HT-29 (cell line): ENCODE measurements at regions not wholly inside any gene's neighbourhood (a gene's known extent, or its start where the extent isn't known, plus 50 kb on each side); places are given as distances from the start of the nearest gene placed in this dataset.
"Not testable (repeated sequence)": the region's sequence is repeated elsewhere in the genome, so short reads cannot be mapped to it uniquely, and the experiment has no call there.

ENCODE experiments used
- DNase-seq: peaks from one replicate; pipeline ENCODE4 v3.0.0-alpha.2; 2015; ENCODE audit warnings: low spot score

- DNase-seq = no peak
Observed at GRCh38 chr16:60810250-60810649, 1226.0 kb downstream of the CDH8 start.

GRCh38 chr16:60792437-60792836 lies 1243.8 kb downstream of the CDH8 start:
- no peak for DNase-seq

GRCh38 chr16:60788631-60789030 lies 1247.6 kb downstream of the CDH8 start:
- no peak for DNase-seq

GRCh38 chr16:60776281-60776680 lies 1260.0 kb downstream of the CDH8 start:
- DNase-seq = no peak

- DNase-seq = no peak
Observed at GRCh38 chr16:60771138-60771537, 1265.1 kb downstream of the CDH8 start.

- DNase-seq = not testable (repeated sequence)
Observed at GRCh38 chr16:60770384-60770783, 1265.9 kb downstream of the CDH8 start.

- no peak for DNase-seq
Observed at GRCh38 chr16:60763869-60764268, 1272.4 kb downstream of the CDH8 start.

- peak; percentile 25 for DNase-seq
Observed at GRCh38 chr16:60755907-60756306, 1280.3 kb downstream of the CDH8 start.

GRCh38 chr16:60748366-60748765 lies 1287.9 kb downstream of the CDH8 start:
- no peak for DNase-seq

GRCh38 chr16:60744198-60744597 lies 1292.0 kb downstream of the CDH8 start:
- no peak for DNase-seq

- DNase-seq = no peak
Observed at GRCh38 chr16:60741810-60742209, 1294.4 kb downstream of the CDH8 start.

- no peak for DNase-seq
Observed at GRCh38 chr16:60739737-60740683, 1296.2 kb downstream of the CDH8 start.

- no peak for DNase-seq
Observed at GRCh38 chr16:60731329-60732050, 1304.7 kb downstream of the CDH8 start.

GRCh38 chr16:60729051-60729450 lies 1307.2 kb downstream of the CDH8 start:
- no peak for DNase-seq

GRCh38 chr16:60727851-60728250 lies 1308.4 kb downstream of the CDH8 start:
- DNase-seq = no peak

- DNase-seq = no peak
Observed at GRCh38 chr16:60720060-60720459, 1316.2 kb downstream of the CDH8 start.

GRCh38 chr16:60717808-60718207 lies 1318.4 kb downstream of the CDH8 start:
- no peak for DNase-seq

- no peak for DNase-seq
Observed at GRCh38 chr16:60712144-60712543, 1324.1 kb downstream of the CDH8 start.

GRCh38 chr16:60704726-60705125 lies 1331.5 kb downstream of the CDH8 start:
- no peak for DNase-seq

GRCh38 chr16:60703096-60703495 lies 1333.1 kb downstream of the CDH8 start:
- DNase-seq = no peak

- no peak for DNase-seq
Observed at GRCh38 chr16:60686824-60687223, 1349.4 kb downstream of the CDH8 start.

- no peak for DNase-seq
Observed at GRCh38 chr16:60684002-60684401, 1352.2 kb downstream of the CDH8 start.

GRCh38 chr16:60682219-60682618 lies 1354.0 kb downstream of the CDH8 start:
- DNase-seq = no peak
